HG03025 (cell line): ENCODE measurements at regions not wholly inside any gene's neighbourhood (a gene's known extent, or its start where the extent isn't known, plus 50 kb on each side); places are given as distances from the start of the nearest gene placed in this dataset.
"Not testable (repeated sequence)": the region's sequence is repeated elsewhere in the genome, so short reads cannot be mapped to it uniquely, and the experiment has no call there.

Experiments used
- ATAC-seq: cut with Tn5 transposase; IDR thresholded peaks from one replicate; pipeline ENCODE4 v1.9.1; 2021; ENCODE audit warnings: mild to moderate bottlenecking, moderate library complexity; ENCODE audit not compliant: unreplicated experiment, low FRiP score

GRCh38 chr13:87604437-87604836 is 66.7 kb upstream of the SLITRK5 start:
- ATAC-seq: not testable (repeated sequence)

- no peak for ATAC-seq
Observed at GRCh38 chr13:87607266-87607665, 63.9 kb upstream of the SLITRK5 start.

GRCh38 chr13:87614276-87614675 is 56.9 kb upstream of the SLITRK5 start:
- no peak for ATAC-seq
